Left ventricle myocardium inferior (tissue), 1 donor: ENCODE measurements at regions not wholly inside any gene's neighbourhood (a gene's known extent, or its start where the extent isn't known, plus 50 kb on each side); places are given as distances from the start of the nearest gene placed in this dataset.

Source experiments
- DNase-seq: peaks from one replicate; pipeline ENCODE4 v3.0.0-alpha.2; 2020
- H3K27ac ChIP-seq: fragments of 200-600 bp; replicated peaks from 2 replicates; pipeline ENCODE4 v1.8.0; 2021
- H3K27me3 ChIP-seq: fragments of 200-600 bp; 2 replicates; pipeline ENCODE4 v1.8.0; 2021; ENCODE audit warnings: low read depth
- H3K36me3 ChIP-seq: fragments of 200-600 bp; 2 replicates; pipeline ENCODE4 v1.8.0; 2021
- H3K4me1 ChIP-seq: fragments of 200-600 bp; 2 replicates; pipeline ENCODE4 v1.8.0; 2021
- H3K4me3 ChIP-seq: fragments of 200-600 bp; 2 replicates; pipeline ENCODE4 v1.8.0; 2021; ENCODE audit warnings: mild to moderate bottlenecking, moderate library complexity
- H3K9me3 ChIP-seq: fragments of 200-600 bp; replicated peaks from 2 replicates; pipeline ENCODE4 v1.8.0; 2021
- intact Hi-C: fragments of 100-400 bp; cut with micrococcal nuclease; formaldehyde crosslinking; loops from one replicate; pipeline ENCODE4 v1.11.0; 2022
- TF ChIP-seq, protein P1 (sequence below): fragments of 200-600 bp; IDR thresholded peaks from 2 replicates; pipeline ENCODE4 v1.8.0; 2021; ENCODE audit warnings: antibody characterized with exemption, mild to moderate bottlenecking, borderline replicate concordance
- donor health status: DM: no; HTN: yes; CAD: no; lungs with severe emphysema.

DNA sequence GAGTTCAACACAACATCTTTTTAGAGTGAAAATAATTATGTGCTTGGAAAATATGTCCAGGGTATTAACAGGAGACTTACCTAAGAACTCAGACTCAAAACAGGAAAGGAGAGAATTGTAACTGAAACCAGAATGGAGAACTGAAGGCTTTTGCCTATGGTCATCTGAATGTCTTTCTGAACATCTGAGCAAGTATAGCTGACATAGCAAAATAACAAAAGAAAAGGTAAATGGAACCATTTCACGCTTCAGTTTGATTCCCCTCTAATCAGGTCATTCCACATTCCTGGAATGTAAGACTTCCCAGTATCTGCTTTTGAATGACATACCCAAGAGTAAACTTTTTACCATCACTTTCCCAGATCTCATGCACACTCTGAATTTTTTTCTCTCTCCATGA lies 500.4 kb upstream of the HS3ST1 start:
- DNase-seq, result no peak
- TF ChIP-seq, protein P1, sequence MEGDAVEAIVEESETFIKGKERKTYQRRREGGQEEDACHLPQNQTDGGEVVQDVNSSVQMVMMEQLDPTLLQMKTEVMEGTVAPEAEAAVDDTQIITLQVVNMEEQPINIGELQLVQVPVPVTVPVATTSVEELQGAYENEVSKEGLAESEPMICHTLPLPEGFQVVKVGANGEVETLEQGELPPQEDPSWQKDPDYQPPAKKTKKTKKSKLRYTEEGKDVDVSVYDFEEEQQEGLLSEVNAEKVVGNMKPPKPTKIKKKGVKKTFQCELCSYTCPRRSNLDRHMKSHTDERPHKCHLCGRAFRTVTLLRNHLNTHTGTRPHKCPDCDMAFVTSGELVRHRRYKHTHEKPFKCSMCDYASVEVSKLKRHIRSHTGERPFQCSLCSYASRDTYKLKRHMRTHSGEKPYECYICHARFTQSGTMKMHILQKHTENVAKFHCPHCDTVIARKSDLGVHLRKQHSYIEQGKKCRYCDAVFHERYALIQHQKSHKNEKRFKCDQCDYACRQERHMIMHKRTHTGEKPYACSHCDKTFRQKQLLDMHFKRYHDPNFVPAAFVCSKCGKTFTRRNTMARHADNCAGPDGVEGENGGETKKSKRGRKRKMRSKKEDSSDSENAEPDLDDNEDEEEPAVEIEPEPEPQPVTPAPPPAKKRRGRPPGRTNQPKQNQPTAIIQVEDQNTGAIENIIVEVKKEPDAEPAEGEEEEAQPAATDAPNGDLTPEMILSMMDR, result no peak
- H3K9me3 ChIP-seq, result peaks cover 15% of the 10 kb centered on the region
- no peak overlapping the region for H3K27ac ChIP-seq
- intact Hi-C loops, result no loop called here
- no peaks in the 10 kb centered on the region for H3K4me1 ChIP-seq
- H3K27me3 ChIP-seq, result no peaks in the 10 kb centered on the region
- H3K36me3 ChIP-seq, result no peaks in the 10 kb centered on the region
- H3K4me3 ChIP-seq, result no peak overlapping the region

DNA sequence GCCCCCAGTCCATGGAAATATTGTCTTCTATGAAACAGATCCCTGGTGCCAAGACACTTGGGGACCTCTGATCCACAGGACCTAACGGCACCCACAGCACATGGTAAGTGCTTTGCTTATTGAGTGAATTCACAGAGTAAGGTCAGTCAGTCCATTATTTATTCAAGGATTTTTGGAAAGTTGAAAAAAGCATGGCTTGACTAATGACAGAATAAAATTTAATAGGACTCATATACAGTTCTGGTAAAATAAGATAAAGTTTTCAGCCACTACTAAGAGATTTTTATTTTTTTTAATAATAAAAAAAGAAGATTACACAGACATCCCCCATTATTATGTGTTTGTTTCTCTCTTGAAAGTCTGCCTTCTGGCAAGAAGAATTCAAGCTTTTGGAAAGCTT lies 490.6 kb upstream of the HS3ST1 start:
- no peak overlapping the region for H3K27ac ChIP-seq
- H3K9me3 ChIP-seq, result no peaks in the 10 kb centered on the region
- DNase-seq, result no peak
- TF ChIP-seq, protein P1, result no peak
- H3K4me1 ChIP-seq, result no peaks in the 10 kb centered on the region
- H3K27me3 ChIP-seq, result no peaks in the 10 kb centered on the region
- H3K36me3 ChIP-seq, result no peaks in the 10 kb centered on the region
- intact Hi-C loops, result no loop called here
- H3K4me3 ChIP-seq, result no peak overlapping the region

DNA sequence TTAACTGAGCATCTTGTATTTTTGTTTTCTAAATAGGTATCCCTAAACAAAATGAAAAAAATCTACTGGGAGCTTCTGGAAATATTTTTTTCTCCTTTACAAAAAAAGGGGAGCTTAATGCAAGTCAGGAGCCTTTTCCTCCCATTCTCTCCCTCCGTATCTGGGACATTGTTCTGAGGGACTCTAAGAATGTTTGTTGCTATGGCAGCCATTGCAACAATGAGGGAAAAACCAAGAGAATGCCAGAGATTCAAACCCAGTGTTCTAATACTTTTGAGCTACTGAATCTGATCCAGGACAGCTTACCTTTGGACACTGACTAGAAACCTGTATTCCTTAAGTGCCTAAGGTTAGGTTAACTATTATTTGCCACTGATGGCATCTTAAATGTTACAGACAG lies 485.7 kb upstream of the HS3ST1 start:
- Histone ChIP-seq H3K4me3 (no peak overlapping the region), H3K9me3 (no peaks in the 10 kb centered on the region), H3K27ac (no peak overlapping the region), H3K27me3 (no peaks in the 10 kb centered on the region), H3K36me3 (no peaks in the 10 kb centered on the region), H3K4me1 (no peaks in the 10 kb centered on the region)
- intact Hi-C loops, result no loop called here
- TF ChIP-seq, protein P1, result no peak
- no peak for DNase-seq

DNA sequence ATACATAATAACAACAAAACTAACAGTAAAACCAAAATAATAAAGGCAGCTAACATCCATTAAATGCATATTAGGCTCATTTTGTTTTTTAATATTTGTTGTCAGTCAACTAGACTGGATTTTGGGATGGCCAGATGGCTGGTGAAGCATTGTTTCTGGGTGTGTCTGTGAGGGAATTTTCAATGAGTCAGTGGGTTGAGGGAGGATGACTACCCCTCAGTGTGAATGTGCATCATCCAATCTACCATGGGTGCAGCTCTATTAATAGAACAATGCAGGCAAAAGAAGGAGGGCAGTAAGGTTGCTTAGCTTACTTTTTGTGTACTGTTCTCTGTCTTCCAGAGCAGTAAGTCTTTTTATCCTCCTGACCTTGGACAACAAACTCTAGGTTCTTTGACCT lies 484.2 kb upstream of the HS3ST1 start:
- DNase-seq, result no peak
- no peaks in the 10 kb centered on the region for H3K9me3 ChIP-seq
- intact Hi-C loops, result no loop called here

DNA sequence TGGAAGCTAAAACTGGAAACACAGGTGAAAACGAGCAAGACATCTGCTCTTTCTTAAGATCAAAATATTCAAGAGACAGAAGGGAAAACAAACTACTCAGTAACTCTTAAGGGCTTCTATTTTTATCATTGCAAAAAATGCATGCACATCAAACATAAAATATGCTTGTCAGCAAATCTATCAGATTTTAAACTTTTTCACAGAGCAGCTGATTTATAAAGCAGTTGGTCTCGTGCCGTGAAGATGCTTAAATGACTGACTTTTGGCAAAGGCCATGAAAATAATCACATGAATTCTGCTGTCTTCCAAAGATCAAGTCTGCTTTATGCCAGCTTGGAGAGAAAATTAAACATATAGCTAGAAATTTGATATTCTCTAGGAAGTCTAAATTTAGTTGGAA lies 482.1 kb upstream of the HS3ST1 start:
- Histone ChIP-seq H3K4me1 (no peaks in the 10 kb centered on the region), H3K27me3 (no peaks in the 10 kb centered on the region), H3K4me3 (no peak overlapping the region), H3K36me3 (no peaks in the 10 kb centered on the region), H3K9me3 (no peaks in the 10 kb centered on the region), H3K27ac (no peak overlapping the region)
- intact Hi-C loops, result no loop called here
- DNase-seq, result no peak
- TF ChIP-seq, protein P1, result no peak

More for the DNA sequence above, 484.2 kb upstream of the HS3ST1 start:
- H3K27ac ChIP-seq, result no peak overlapping the region
- H3K36me3 ChIP-seq, result no peaks in the 10 kb centered on the region
- no peak overlapping the region for H3K4me3 ChIP-seq
- H3K4me1 ChIP-seq, result no peaks in the 10 kb centered on the region
- no peaks in the 10 kb centered on the region for H3K27me3 ChIP-seq
- TF ChIP-seq, protein P1, result no peak

DNA sequence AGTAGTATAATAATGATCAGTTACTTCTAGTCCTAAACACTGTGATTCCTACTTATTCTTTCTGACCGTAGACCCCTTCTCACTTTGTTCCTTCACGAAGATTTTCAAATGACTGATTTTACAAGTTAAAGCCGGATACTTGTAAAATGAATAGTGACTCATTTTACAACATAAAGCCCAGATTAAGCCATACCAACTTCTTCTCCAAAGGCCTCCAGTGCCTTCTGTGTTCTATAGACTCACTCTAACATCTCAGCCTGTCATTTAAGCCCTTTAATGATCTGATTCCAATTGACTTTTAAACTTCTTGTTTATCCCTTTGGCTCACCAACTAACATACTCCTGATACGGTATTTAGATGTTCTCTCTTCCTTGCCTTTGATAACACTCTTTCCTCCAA lies 480.0 kb upstream of the HS3ST1 start:
- intact Hi-C loops, result no loop called here
- no peak overlapping the region for H3K4me3 ChIP-seq
- H3K36me3 ChIP-seq, result no peaks in the 10 kb centered on the region
- peaks cover 21% of the 10 kb centered on the region for H3K4me1 ChIP-seq
- H3K9me3 ChIP-seq, result no peaks in the 10 kb centered on the region
- TF ChIP-seq, protein P1, result no peak
- no peak overlapping the region for H3K27ac ChIP-seq
- H3K27me3 ChIP-seq, result no peaks in the 10 kb centered on the region
- no peak for DNase-seq
